HEK293T (cell line): ENCODE measurements at regions not wholly inside any gene's neighbourhood (a gene's known extent, or its start where the extent isn't known, plus 50 kb on each side); places are given as distances from the start of the nearest gene placed in this dataset.

Experiments
- CTCF ChIA-PET: fragments of 350-600 bp; formaldehyde crosslinking; extraction: SDS; loops from one replicate; lab custom pipeline; 2021; ENCODE audit warnings: antibody characterized with exemption, inconsistent platforms; lab: Yijun Ruan, JAX
- POLR2A ChIA-PET: fragments of 350-600 bp; formaldehyde crosslinking; extraction: SDS; loops from one replicate; lab custom pipeline; 2020; ENCODE audit warnings: antibody characterized with exemption, inconsistent platforms; lab: Yijun Ruan, JAX
- DNase-seq: peaks from one replicate; pipeline ENCODE4 v3.0.0; 2012; ENCODE audit warnings: mixed read lengths; ENCODE audit errors: extremely low spot score
- ARNT ChIP-seq: fragments of 450-650 bp; IDR thresholded peaks from 2 replicates; pipeline ENCODE4 v1.6.1; 2017; ENCODE audit warnings: mild to moderate bottlenecking
- BHLHE40 ChIP-seq: fragments of 450-650 bp; IDR thresholded peaks from 2 replicates; pipeline ENCODE4 v1.6.1; 2016; ENCODE audit warnings: mild to moderate bottlenecking, moderate library complexity, borderline replicate concordance
- CTBP1 ChIP-seq: fragments of 450-650 bp; IDR thresholded peaks from 2 replicates; pipeline ENCODE4 v1.6.1; 2016; ENCODE audit warnings: borderline replicate concordance
- ELF4 ChIP-seq: fragments of 450-650 bp; IDR thresholded peaks from 2 replicates; pipeline ENCODE4 v1.6.1; 2017; ENCODE audit warnings: antibody characterized with exemption
- FOXA1 ChIP-seq: fragments of 450-650 bp; IDR thresholded peaks from 2 replicates; pipeline ENCODE4 v1.6.1; 2016; ENCODE audit warnings: mild to moderate bottlenecking
- FOXK2 ChIP-seq: fragments of 450-650 bp; IDR thresholded peaks from 2 replicates; pipeline ENCODE4 v1.6.1; 2016; ENCODE audit warnings: mild to moderate bottlenecking
- FOXM1 ChIP-seq: fragments of 450-650 bp; IDR thresholded peaks from 2 replicates; pipeline ENCODE4 v1.6.1; 2017; ENCODE audit warnings: mild to moderate bottlenecking, borderline replicate concordance
- HDGF ChIP-seq: fragments of 450-650 bp; IDR thresholded peaks from 2 replicates; pipeline ENCODE4 v1.6.1; 2017; ENCODE audit warnings: antibody characterized with exemption, borderline replicate concordance
- L3MBTL2 ChIP-seq: fragments of 450-650 bp; conservative IDR thresholded peaks from 2 replicates; pipeline ENCODE4 v1.6.1; 2016; ENCODE audit warnings: mild to moderate bottlenecking
- LEF1 ChIP-seq: fragments of 450-650 bp; IDR thresholded peaks from 2 replicates; pipeline ENCODE4 v1.6.1; 2017; ENCODE audit warnings: mild to moderate bottlenecking, borderline replicate concordance
- NFRKB ChIP-seq: fragments of 450-650 bp; IDR thresholded peaks from 2 replicates; pipeline ENCODE4 v1.6.1; 2016; ENCODE audit warnings: mild to moderate bottlenecking, moderate library complexity
- SP1 ChIP-seq: fragments of 450-650 bp; IDR thresholded peaks from 2 replicates; pipeline ENCODE4 v1.6.1; 2017
- SUZ12 ChIP-seq: fragments of 450-650 bp; IDR thresholded peaks from 2 replicates; pipeline ENCODE4 v1.6.1; 2016; ENCODE audit warnings: mild to moderate bottlenecking
- TARDBP ChIP-seq: fragments of 450-650 bp; IDR thresholded peaks from 2 replicates; pipeline ENCODE4 v1.6.1; 2016
- ZNF384 ChIP-seq: fragments of 450-650 bp; IDR thresholded peaks from 2 replicates; pipeline ENCODE4 v1.6.1; 2016
- TF ChIP-seq, protein P1 (sequence below): fragments of 450-650 bp; IDR thresholded peaks from 2 replicates; pipeline ENCODE4 v1.6.1; 2016

DNA sequence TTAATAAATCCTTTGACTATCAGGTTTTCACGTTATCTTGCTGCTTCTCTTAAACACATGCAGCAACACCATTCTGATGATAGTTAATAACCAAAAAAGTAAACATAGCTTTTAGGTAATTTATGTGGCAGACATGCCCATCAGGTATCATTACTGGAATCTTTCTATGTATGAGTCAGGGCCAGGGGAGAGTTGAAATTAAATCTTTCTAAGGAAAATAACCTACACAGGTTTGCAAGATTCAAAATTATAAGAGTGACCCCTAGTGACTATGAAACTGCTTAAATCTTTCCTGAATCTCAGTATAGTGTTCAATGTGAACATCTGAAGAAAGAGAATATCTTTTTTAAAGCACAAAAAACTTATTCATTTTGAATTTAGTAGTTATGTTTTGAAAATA is 666.6 kb downstream of the CDH11 start:
- CTCF ChIA-PET: no interaction called here
- DNase-seq: no peak
- TF ChIP-seq CTBP1 (no peak), L3MBTL2 (no peak), NFRKB (no peak), ARNT (no peak), FOXM1 (no peak), BHLHE40 (no peak), ZNF384 (no peak), TARDBP (no peak), LEF1 (no peak), FOXK2 (no peak), ELF4 (no peak)
- POLR2A ChIA-PET: no interaction called here

DNA sequence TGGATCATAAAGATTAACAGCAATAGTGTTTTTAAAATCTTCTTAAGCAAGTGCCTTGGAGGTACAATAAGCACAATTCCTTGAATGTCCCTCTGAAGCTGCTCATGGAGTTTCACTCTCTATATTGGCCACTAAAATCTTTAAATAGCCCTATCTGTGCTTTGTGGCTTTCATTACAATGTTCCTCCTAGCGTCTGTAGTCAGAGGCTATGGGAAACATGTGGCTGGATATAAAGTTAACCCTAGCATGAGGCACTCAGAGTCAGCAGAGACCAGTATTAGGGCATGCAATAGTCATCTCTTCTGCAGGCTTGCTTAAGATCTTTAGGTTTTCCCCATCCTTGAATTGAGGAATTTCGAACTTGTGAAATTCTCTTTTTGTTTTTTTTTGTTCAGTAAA is 668.2 kb downstream of the CDH11 start:
- TF ChIP-seq FOXM1: no peak
- ChIA-PET POLR2A (no interaction called here), CTCF (no interaction called here)
- no peak for DNase-seq

GRCh38 chr16:64452446-64452845 is 669.4 kb downstream of the CDH11 start:
- no peak for TF ChIP-seq SUZ12
- CTCF ChIA-PET: no interaction called here
- no peak for DNase-seq
- POLR2A ChIA-PET: no interaction called here

DNA sequence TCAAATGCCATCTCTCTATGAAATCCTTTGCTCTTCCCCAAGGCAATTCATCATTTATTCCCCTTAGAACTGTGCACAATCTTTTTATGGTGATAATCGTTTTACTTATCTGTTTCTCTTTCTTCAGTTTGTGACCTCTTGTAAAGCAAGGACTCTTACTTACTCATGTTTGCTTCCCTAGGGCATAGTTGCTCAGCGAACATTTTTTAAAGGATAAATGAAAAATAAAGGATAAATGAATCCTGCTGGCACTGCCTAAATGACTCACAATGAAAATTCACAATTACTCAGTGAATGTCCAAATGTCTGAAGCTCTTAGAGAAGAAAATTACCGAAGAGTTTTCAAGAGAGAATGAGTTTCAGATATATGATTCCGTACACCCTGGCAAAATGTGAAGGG is 671.7 kb downstream of the CDH11 start:
- ChIA-PET CTCF (no interaction called here), POLR2A (no interaction called here)
- DNase-seq: no peak
- no peak for TF ChIP-seq NFRKB
- TF ChIP-seq HDGF: no peak
- no peak for TF ChIP-seq LEF1
- no peak for TF ChIP-seq BHLHE40
- no peak for TF ChIP-seq ELF4
- no peak for TF ChIP-seq SP1
- no peak for TF ChIP-seq CTBP1
- TF ChIP-seq SUZ12: no peak
- no peak for TF ChIP-seq L3MBTL2
- no peak for TF ChIP-seq FOXK2
- TF ChIP-seq ARNT: no peak
- TF ChIP-seq, protein P1, sequence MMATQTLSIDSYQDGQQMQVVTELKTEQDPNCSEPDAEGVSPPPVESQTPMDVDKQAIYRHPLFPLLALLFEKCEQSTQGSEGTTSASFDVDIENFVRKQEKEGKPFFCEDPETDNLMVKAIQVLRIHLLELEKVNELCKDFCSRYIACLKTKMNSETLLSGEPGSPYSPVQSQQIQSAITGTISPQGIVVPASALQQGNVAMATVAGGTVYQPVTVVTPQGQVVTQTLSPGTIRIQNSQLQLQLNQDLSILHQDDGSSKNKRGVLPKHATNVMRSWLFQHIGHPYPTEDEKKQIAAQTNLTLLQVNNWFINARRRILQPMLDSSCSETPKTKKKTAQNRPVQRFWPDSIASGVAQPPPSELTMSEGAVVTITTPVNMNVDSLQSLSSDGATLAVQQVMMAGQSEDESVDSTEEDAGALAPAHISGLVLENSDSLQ: no peak
- no peak for TF ChIP-seq ZNF384
- no peak for TF ChIP-seq FOXM1

- DNase-seq: no peak
- ChIA-PET POLR2A (no interaction called here), CTCF (no interaction called here)
- TF ChIP-seq ARNT (no peak), FOXK2 (no peak), SP1 (no peak), TARDBP (no peak), CTBP1 (no peak), HDGF (no peak), ZNF384 (no peak), FOXM1 (no peak)
- TF ChIP-seq, protein P1: no peak
Measured at GRCh38 chr16:64449506-64449905, 672.4 kb downstream of the CDH11 start.

- no peak for DNase-seq
- TF ChIP-seq FOXM1 (no peak), ARNT (no peak), FOXK2 (no peak), ELF4 (no peak), BHLHE40 (no peak), HDGF (no peak), FOXA1 (no peak), L3MBTL2 (no peak), CTBP1 (no peak), ZNF384 (no peak), SP1 (no peak), TARDBP (no peak), NFRKB (no peak), SUZ12 (no peak), LEF1 (no peak)
- TF ChIP-seq, protein P1: no peak
- ChIA-PET CTCF (no interaction called here), POLR2A (no interaction called here)
Measured at GRCh38 chr16:64445649-64446048, 676.2 kb downstream of the CDH11 start.

GRCh38 chr16:64445245-64445644 is 676.6 kb downstream of the CDH11 start:
- ChIA-PET POLR2A (no interaction called here), CTCF (no interaction called here)
- DNase-seq: no peak
- TF ChIP-seq FOXM1: no peak
- TF ChIP-seq SP1: no peak
- TF ChIP-seq FOXK2: no peak
- TF ChIP-seq ELF4: no peak
- TF ChIP-seq NFRKB: no peak
- TF ChIP-seq, protein P1: no peak
- TF ChIP-seq TARDBP: no peak
- TF ChIP-seq CTBP1: no peak
- TF ChIP-seq L3MBTL2: no peak
- no peak for TF ChIP-seq ZNF384
- no peak for TF ChIP-seq FOXA1
- TF ChIP-seq LEF1: no peak
- TF ChIP-seq HDGF: no peak
- no peak for TF ChIP-seq BHLHE40
- TF ChIP-seq SUZ12: no peak
- TF ChIP-seq ARNT: no peak
